ENCODE measurements at regions not wholly inside any gene's neighbourhood (a gene's known extent, or its start where the extent isn't known, plus 50 kb on each side); places are given as distances from the start of the nearest gene placed in this dataset.

- DNase-seq (ENCODE audit: low spot score in 2 of 2) (no peak), ATAC-seq (no peak)
- Mint-ChIP-seq H3K27ac (no peak overlapping the region), H3K36me3 (no peaks in the 10 kb centered on the region), H3K9me3 (no peaks in the 10 kb centered on the region)
These were observed 462.6 kb downstream of the SLC4A3 start for GRCh38 chr2:220090050-220090449.

GRCh38 chr2:220096406-220096805 is 469.0 kb downstream of the SLC4A3 start:
- peaks cover 9 to 15% of the 10 kb centered on the region in 2 donors for H3K9me3 Mint-ChIP-seq
- no peak for DNase-seq (ENCODE audit: low spot score in 2 of 2)

GRCh38 chr2:220101980-220102379 is 474.6 kb downstream of the SLC4A3 start:
- DNase-seq (ENCODE audit: low spot score in 2 of 2), result no peak
- Mint-ChIP-seq H3K27ac (no peak overlapping the region), H3K9me3 (peaks cover 9 to 15% of the 10 kb centered on the region in 2 donors), H3K36me3 (no peaks in the 10 kb centered on the region)
- no peak for ATAC-seq

More at GRCh38 chr2:220096406-220096805, 469.0 kb downstream of the SLC4A3 start:
- Mint-ChIP-seq H3K27ac (no peak overlapping the region), H3K36me3 (no peaks in the 10 kb centered on the region)
- ATAC-seq, result no peak

GRCh38 chr2:220103596-220103995 is 476.2 kb downstream of the SLC4A3 start:
- no peaks in the 10 kb centered on the region for H3K36me3 Mint-ChIP-seq
- H3K9me3 Mint-ChIP-seq, result peaks cover 5 to 10% of the 10 kb centered on the region in 2 donors
- no peak for ATAC-seq
- H3K27ac Mint-ChIP-seq, result no peak overlapping the region
- no peak for DNase-seq (ENCODE audit: low spot score in 2 of 2)

- ATAC-seq, result no peak
- Mint-ChIP-seq H3K27ac (no peak overlapping the region), H3K9me3 (no peaks in the 10 kb centered on the region), H3K36me3 (no peaks in the 10 kb centered on the region)
- no peak for DNase-seq (ENCODE audit: low spot score in 2 of 2)
These were observed 477.5 kb downstream of the SLC4A3 start for GRCh38 chr2:220104871-220105351.

- no peaks in the 10 kb centered on the region for H3K9me3 Mint-ChIP-seq
- no peak for DNase-seq (ENCODE audit: low spot score in 2 of 2)
- no peak for ATAC-seq
- H3K36me3 Mint-ChIP-seq, result no peaks in the 10 kb centered on the region
- no peak overlapping the region for H3K27ac Mint-ChIP-seq
These were observed 478.6 kb downstream of the SLC4A3 start for GRCh38 chr2:220106065-220106464.

GRCh38 chr2:220107380-220107791 is 480.0 kb downstream of the SLC4A3 start:
- ATAC-seq, result no peak
- Mint-ChIP-seq H3K27ac (no peak overlapping the region), H3K9me3 (no peaks in the 10 kb centered on the region), H3K36me3 (no peaks in the 10 kb centered on the region)
- DNase-seq (ENCODE audit: low spot score in 2 of 2), result no peak

- H3K9me3 Mint-ChIP-seq, result peaks cover 20 to 29% of the 10 kb centered on the region in 2 donors
- no peak for ATAC-seq
- no peak for DNase-seq (ENCODE audit: low spot score in 2 of 2)
- no peak overlapping the region for H3K27ac Mint-ChIP-seq
- H3K36me3 Mint-ChIP-seq, result peaks cover 0 to 7% of the 10 kb centered on the region in 2 donors
These were observed 487.0 kb downstream of the SLC4A3 start for GRCh38 chr2:220114443-220114842.

- peaks cover 0 to 7% of the 10 kb centered on the region in 2 donors for H3K36me3 Mint-ChIP-seq
- H3K9me3 Mint-ChIP-seq, result peaks cover 20 to 29% of the 10 kb centered on the region in 2 donors
- DNase-seq (ENCODE audit: low spot score in 2 of 2), result no peak
- H3K27ac Mint-ChIP-seq, result no peak overlapping the region
- no peak for ATAC-seq
These were observed 489.6 kb downstream of the SLC4A3 start for GRCh38 chr2:220117025-220117424.

- ATAC-seq (no peak), DNase-seq (ENCODE audit: low spot score in 2 of 2) (no peak)
- peaks cover 11 to 14% of the 10 kb centered on the region in 2 donors for H3K9me3 Mint-ChIP-seq
- H3K27ac Mint-ChIP-seq, result no peak overlapping the region
- no peaks in the 10 kb centered on the region for H3K36me3 Mint-ChIP-seq
These were observed 492.6 kb downstream of the SLC4A3 start for GRCh38 chr2:220120041-220120440.

- Mint-ChIP-seq H3K36me3 (no peaks in the 10 kb centered on the region), H3K9me3 (peaks cover 0 to 3% of the 10 kb centered on the region in 2 donors), H3K27ac (no peak overlapping the region)
- DNase-seq (ENCODE audit: low spot score in 2 of 2) (no peak), ATAC-seq (no peak)
These were observed 496.3 kb downstream of the SLC4A3 start for GRCh38 chr2:220123751-220124150.

GRCh38 chr2:220125551-220125950 is 498.1 kb downstream of the SLC4A3 start:
- no peak for ATAC-seq
- Mint-ChIP-seq H3K27ac (no peak overlapping the region), H3K9me3 (peaks cover 0 to 3% of the 10 kb centered on the region in 2 donors), H3K36me3 (no peaks in the 10 kb centered on the region)
- DNase-seq (ENCODE audit: low spot score in 2 of 2), result no peak

GRCh38 chr2:220127311-220127710 is 499.9 kb downstream of the SLC4A3 start:
- Mint-ChIP-seq H3K9me3 (peaks cover 0 to 3% of the 10 kb centered on the region in 2 donors), H3K27ac (no peak overlapping the region), H3K36me3 (no peaks in the 10 kb centered on the region)
- ATAC-seq, result no peak
- no peak for DNase-seq (ENCODE audit: low spot score in 2 of 2)

GRCh38 chr2:220127876-220128275 is 500.4 kb downstream of the SLC4A3 start:
- no peaks in the 10 kb centered on the region for H3K36me3 Mint-ChIP-seq
- H3K9me3 Mint-ChIP-seq, result peaks cover 2 to 3% of the 10 kb centered on the region in 2 donors
- DNase-seq (ENCODE audit: low spot score in 2 of 2), result no peak
- H3K27ac Mint-ChIP-seq, result no peak overlapping the region
- ATAC-seq, result no peak

GRCh38 chr2:220129391-220129790 is 502.0 kb downstream of the SLC4A3 start:
- ATAC-seq, result no peak
- Mint-ChIP-seq H3K36me3 (no peaks in the 10 kb centered on the region), H3K9me3 (peaks cover 0 to 5% of the 10 kb centered on the region in 2 donors), H3K27ac (peak overlapping the region in 1 of 2 donors; percentile 63)
- DNase-seq (ENCODE audit: low spot score in 2 of 2), result no peak

- Mint-ChIP-seq H3K27ac (no peak overlapping the region), H3K36me3 (no peaks in the 10 kb centered on the region), H3K9me3 (peaks cover 4 to 5% of the 10 kb centered on the region in 2 donors)
- DNase-seq (ENCODE audit: low spot score in 2 of 2), result no peak
- no peak for ATAC-seq
These were observed 507.5 kb downstream of the SLC4A3 start for GRCh38 chr2:220134756-220135534.

GRCh38 chr2:220143336-220143735 is 515.9 kb downstream of the SLC4A3 start:
- ATAC-seq, result no peak

GRCh38 chr2:220144411-220144810 is 517.0 kb downstream of the SLC4A3 start:
- DNase-seq (ENCODE audit: low spot score in 2 of 2), result no peak
- no peak overlapping the region for H3K27ac Mint-ChIP-seq
- peaks cover 12 to 19% of the 10 kb centered on the region in 2 donors for H3K9me3 Mint-ChIP-seq
- H3K36me3 Mint-ChIP-seq, result peaks cover 0 to 5% of the 10 kb centered on the region in 2 donors
- no peak for ATAC-seq

More at GRCh38 chr2:220143336-220143735, 515.9 kb downstream of the SLC4A3 start:
- no peak for DNase-seq (ENCODE audit: low spot score in 2 of 2)
- H3K36me3 Mint-ChIP-seq, result peaks cover 0 to 5% of the 10 kb centered on the region in 2 donors
- peaks cover 12 to 20% of the 10 kb centered on the region in 2 donors for H3K9me3 Mint-ChIP-seq
- no peak overlapping the region for H3K27ac Mint-ChIP-seq

All from activated naive CD4-positive, alpha-beta T cell treated with anti-CD3 and anti-CD28 coated beads, Interleukin-2, amount 50 U/mL, for 72 hours (primary cell).